22Rv1 (cell line): ENCODE measurements at regions not wholly inside any gene's neighbourhood (a gene's known extent, or its start where the extent isn't known, plus 50 kb on each side); places are given as distances from the start of the nearest gene placed in this dataset.

Source experiments
- ZFX ChIP-seq: fragments of 450-650 bp; IDR thresholded peaks from 2 replicates; pipeline ENCODE4 v1.6.1; 2017; ENCODE audit warnings: antibody characterized with exemption, borderline replicate concordance
- TF ChIP-seq, protein P1 (sequence below): fragments of 450-650 bp; IDR thresholded peaks from 2 replicates; pipeline ENCODE4 v1.5.1; 2017; ENCODE audit warnings: mild to moderate bottlenecking

DNA sequence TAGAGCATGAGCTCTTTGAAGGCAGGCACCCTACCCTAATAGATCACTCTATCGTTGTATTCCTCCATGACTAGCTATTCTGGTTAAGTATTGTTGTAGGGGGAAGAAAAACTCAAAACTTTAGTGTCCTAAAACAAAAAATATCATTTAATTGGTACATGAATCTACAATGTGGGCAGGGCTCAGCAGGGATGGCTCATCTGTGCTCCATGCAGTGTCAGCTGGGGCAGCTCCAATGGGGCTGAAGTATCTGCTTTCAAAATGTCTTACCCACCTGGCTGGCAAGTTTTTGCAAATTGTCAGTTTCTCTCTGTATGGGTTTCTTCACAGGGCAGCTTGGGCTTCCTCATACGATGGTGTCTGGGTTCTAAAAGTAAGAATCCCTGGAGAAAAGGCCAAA, 83.2 kb upstream of the ITGA6 start:
- TF ChIP-seq, protein P1, sequence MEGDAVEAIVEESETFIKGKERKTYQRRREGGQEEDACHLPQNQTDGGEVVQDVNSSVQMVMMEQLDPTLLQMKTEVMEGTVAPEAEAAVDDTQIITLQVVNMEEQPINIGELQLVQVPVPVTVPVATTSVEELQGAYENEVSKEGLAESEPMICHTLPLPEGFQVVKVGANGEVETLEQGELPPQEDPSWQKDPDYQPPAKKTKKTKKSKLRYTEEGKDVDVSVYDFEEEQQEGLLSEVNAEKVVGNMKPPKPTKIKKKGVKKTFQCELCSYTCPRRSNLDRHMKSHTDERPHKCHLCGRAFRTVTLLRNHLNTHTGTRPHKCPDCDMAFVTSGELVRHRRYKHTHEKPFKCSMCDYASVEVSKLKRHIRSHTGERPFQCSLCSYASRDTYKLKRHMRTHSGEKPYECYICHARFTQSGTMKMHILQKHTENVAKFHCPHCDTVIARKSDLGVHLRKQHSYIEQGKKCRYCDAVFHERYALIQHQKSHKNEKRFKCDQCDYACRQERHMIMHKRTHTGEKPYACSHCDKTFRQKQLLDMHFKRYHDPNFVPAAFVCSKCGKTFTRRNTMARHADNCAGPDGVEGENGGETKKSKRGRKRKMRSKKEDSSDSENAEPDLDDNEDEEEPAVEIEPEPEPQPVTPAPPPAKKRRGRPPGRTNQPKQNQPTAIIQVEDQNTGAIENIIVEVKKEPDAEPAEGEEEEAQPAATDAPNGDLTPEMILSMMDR = no peak
- TF ChIP-seq ZFX = no peak
